ENCODE measurements at regions not wholly inside any gene's neighbourhood (a gene's known extent, or its start where the extent isn't known, plus 50 kb on each side); places are given as distances from the start of the nearest gene placed in this dataset.

DNA sequence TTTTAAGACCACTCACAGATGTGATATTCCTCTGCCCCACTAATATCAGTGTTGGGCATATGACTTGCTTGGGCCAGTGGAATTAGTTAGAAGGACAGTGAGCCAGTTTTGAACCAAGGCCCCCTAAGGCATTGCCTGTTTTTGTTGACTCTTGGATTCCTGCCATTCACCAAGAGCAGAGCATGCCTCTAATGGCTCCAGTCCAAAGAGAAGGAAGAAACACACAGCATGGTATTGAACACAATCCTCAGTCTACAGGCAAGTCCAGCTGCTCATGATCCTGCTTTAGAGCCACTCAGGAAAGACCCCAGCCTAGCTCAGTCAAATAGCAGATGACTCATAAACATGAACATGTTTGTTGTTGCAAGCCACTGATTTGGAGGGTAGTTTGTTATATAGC, 1201.5 kb downstream of the BCL11B start:
- no peak for TF ChIP-seq EZH2phosphoT487 (IDR thresholded peaks at IDR 0.05; ENCODE audit: insufficient read depth, low read depth)
- TF ChIP-seq EZH2 (IDR thresholded peaks at IDR 0.05; ENCODE audit: insufficient read depth, poor library complexity, severe bottlenecking): no peak

Measured in GM23248 (cell line).